ENCODE measurements at regions not wholly inside any gene's neighbourhood (a gene's known extent, or its start where the extent isn't known, plus 50 kb on each side); places are given as distances from the start of the nearest gene placed in this dataset.

DNA sequence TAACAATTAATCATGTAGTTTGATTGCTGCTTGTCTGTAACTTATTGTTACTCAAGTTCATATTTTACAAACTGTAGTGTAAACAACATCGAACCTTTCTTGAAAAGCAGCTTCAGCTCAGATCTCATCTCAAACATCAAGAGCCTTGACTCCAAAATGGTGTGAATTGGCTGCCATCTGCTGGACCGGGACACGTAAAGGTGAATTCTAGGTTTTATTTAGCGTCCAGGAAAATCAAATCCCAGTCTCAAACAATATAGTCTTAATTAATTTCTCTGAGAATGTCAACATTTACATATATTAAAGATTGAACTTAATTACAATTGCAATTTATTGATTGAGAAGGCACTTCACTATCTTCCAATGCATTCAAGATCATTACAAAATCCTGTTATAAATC, 453.0 kb downstream of the GALR1 start:
- ATAC-seq (replicated peaks in 1 of 4) (no peak), DNase-seq (peak in 9 of 35 experiments; percentile 1 to 37 (median 2))
- Mint-ChIP-seq H3K4me3 (no peak overlapping the region), H3K4me1 (no peaks in the 10 kb centered on the region), H3K27me3 (peaks cover 32 to 35% of the 10 kb centered on the region in 2 donors), H3K36me3 (no peaks in the 10 kb centered on the region), H3K27ac (no peak overlapping the region), H3K9me3 (no peaks in the 10 kb centered on the region)
- Histone ChIP-seq H3K27me3 (replicated peaks in 1 of 2; ENCODE audit: control insufficient read depth in 2 of 2, extremely low read depth in 1 of 2, insufficient read depth in 2 of 2, low read length in 1 of 2) (peaks cover 0 to 7% of the 10 kb centered on the region in 2 experiments), H3K36me3 (ENCODE audit: control insufficient read depth in 2 of 2, extremely low read depth in 1 of 2, insufficient read depth in 1 of 2, low read length in 1 of 2) (no peaks in the 10 kb centered on the region), H3K4me1 (ENCODE audit: control insufficient read depth in 1 of 2, extremely low read depth in 1 of 2, insufficient read depth in 2 of 2, low read length in 2 of 2) (no peaks in the 10 kb centered on the region), H3K9me3 (no peaks in the 10 kb centered on the region), H3K4me3 (ENCODE audit: control insufficient read depth in 1 of 2, extremely low read depth in 1 of 2, low read length in 1 of 2) (no peak overlapping the region), H3K27ac (ENCODE audit: low read length) (no peak overlapping the region)
- POLR2A ChIA-PET = no interaction called here
- CTCF ChIA-PET = no interaction called here
- WGBS (ENCODE audit: insufficient coverage) = no CpG with 5 or more reads among the region's 4 CpGs

GRCh38 chr18:77705301-77705700, 455.7 kb downstream of the GALR1 start:
- ATAC-seq (replicated peaks in 1 of 4) = no peak
- Histone ChIP-seq H3K27ac (ENCODE audit: low read length) (no peak overlapping the region), H3K9me3 (no peaks in the 10 kb centered on the region), H3K4me1 (ENCODE audit: control insufficient read depth in 1 of 2, extremely low read depth in 1 of 2, insufficient read depth in 2 of 2, low read length in 2 of 2) (no peaks in the 10 kb centered on the region), H3K4me3 (ENCODE audit: control insufficient read depth in 1 of 2, extremely low read depth in 1 of 2, low read length in 1 of 2) (no peak overlapping the region), H3K27me3 (replicated peaks in 1 of 2; ENCODE audit: control insufficient read depth in 2 of 2, extremely low read depth in 1 of 2, insufficient read depth in 2 of 2, low read length in 1 of 2) (peaks cover 0 to 5% of the 10 kb centered on the region in 2 experiments), H3K36me3 (ENCODE audit: control insufficient read depth in 2 of 2, extremely low read depth in 1 of 2, insufficient read depth in 1 of 2, low read length in 1 of 2) (no peaks in the 10 kb centered on the region)
- H3K27ac Mint-ChIP-seq = no peak overlapping the region
- ChIA-PET POLR2A (no interaction called here), CTCF (no interaction called here)
- no CpG with 5 or more reads among the region's 2 CpGs for WGBS (ENCODE audit: insufficient coverage)
- DNase-seq = no peak
- H3K36me3 Mint-ChIP-seq = no peaks in the 10 kb centered on the region
- H3K9me3 Mint-ChIP-seq = peaks cover 0 to 3% (median 0%) of the 10 kb centered on the region in 3 donors
- peaks cover 31 to 37% of the 10 kb centered on the region in 2 donors for H3K27me3 Mint-ChIP-seq
- no peaks in the 10 kb centered on the region for H3K4me1 Mint-ChIP-seq
- no peak overlapping the region for H3K4me3 Mint-ChIP-seq

DNA sequence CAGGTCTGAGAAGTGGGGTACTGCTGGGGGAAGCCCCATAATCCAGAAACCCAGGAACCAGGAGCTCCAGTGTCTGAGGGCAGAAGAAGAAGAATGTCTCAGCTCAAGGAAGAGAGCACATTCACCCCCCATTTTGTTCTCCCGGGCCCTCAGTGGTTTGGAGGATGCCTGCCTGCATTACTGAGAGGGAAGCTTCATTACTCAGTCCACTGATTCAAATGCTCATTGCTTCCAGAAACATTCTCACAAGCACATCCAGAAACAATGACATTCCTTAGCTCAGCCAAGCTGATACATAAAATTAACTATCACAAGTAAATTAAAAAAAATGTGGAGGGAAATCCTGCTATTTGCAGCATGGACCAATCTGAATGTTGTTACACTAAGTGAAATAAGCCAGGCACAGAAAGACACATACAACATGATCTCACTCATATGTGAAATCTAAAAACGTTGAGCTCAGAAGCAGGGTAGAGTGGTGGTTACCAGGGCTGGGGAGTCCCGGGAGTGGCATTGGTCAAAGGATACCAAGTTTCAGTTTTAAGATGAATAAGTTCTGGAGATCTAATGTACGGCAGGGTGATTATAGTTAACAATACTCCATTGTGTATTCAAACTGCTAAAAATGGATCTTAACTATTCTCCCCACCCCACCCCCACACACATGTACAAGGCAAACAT, 459.3 kb downstream of the GALR1 start:
- Mint-ChIP-seq H3K27ac (no peak overlapping the region), H3K36me3 (no peaks in the 10 kb centered on the region), H3K4me3 (no peak overlapping the region), H3K4me1 (no peaks in the 10 kb centered on the region), H3K9me3 (peaks cover 0 to 3% (median 0%) of the 10 kb centered on the region in 3 donors), H3K27me3 (peaks cover 23 to 26% of the 10 kb centered on the region in 2 donors)
- Histone ChIP-seq H3K4me1 (ENCODE audit: control insufficient read depth in 1 of 2, extremely low read depth in 1 of 2, insufficient read depth in 2 of 2, low read length in 2 of 2) (no peaks in the 10 kb centered on the region), H3K27ac (ENCODE audit: low read length) (no peak overlapping the region), H3K9me3 (no peaks in the 10 kb centered on the region), H3K27me3 (replicated peaks in 1 of 2; ENCODE audit: control insufficient read depth in 2 of 2, extremely low read depth in 1 of 2, insufficient read depth in 2 of 2, low read length in 1 of 2) (peaks cover 0 to 8% of the 10 kb centered on the region in 2 experiments), H3K4me3 (ENCODE audit: control insufficient read depth in 1 of 2, extremely low read depth in 1 of 2, low read length in 1 of 2) (no peak overlapping the region), H3K36me3 (ENCODE audit: control insufficient read depth in 2 of 2, extremely low read depth in 1 of 2, insufficient read depth in 1 of 2, low read length in 1 of 2) (no peaks in the 10 kb centered on the region)
- POLR2A ChIA-PET = no interaction called here
- no peak for DNase-seq
- CTCF ChIA-PET = interaction anchor here in 1 of 2 donors (0.5 kb wide), 1 partner anchor 789 kb away, joined by 4 read pairs; no protein-coding TSS in a partner anchor
- ATAC-seq (replicated peaks in 1 of 4) = no peak
- 100% methylated on average over 1 of the region's 4 CpGs for WGBS (ENCODE audit: insufficient coverage)

DNA sequence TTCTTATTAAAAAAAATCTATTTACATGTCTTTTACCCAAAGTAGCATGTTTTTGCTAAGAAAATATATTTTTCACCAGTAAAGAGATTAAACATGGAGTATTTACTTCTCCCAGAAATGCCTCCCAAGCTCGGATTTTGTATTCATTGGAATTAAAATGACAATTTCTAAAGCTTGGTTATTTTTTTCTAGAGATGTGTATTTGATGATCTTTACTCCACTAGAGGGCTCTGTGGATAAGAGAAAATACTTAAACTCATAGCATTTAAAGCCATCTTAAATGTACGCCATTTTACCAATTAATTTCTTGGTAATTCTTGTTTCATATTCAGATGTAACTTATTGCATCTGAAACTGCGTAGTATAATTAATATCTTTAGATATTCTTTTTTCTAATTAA, 461.4 kb downstream of the GALR1 start:
- H3K27me3 ChIP-seq (replicated peaks in 1 of 2; ENCODE audit: control insufficient read depth in 2 of 2, extremely low read depth in 1 of 2, insufficient read depth in 2 of 2, low read length in 1 of 2) = peaks cover 0 to 8% of the 10 kb centered on the region in 2 experiments
- Mint-ChIP-seq H3K4me1 (no peaks in the 10 kb centered on the region), H3K9me3 (peaks cover 0 to 3% (median 0%) of the 10 kb centered on the region in 3 donors), H3K27me3 (peaks cover 13% of the 10 kb centered on the region in 2 donors), H3K27ac (no peak overlapping the region), H3K4me3 (no peak overlapping the region), H3K36me3 (no peaks in the 10 kb centered on the region)
- no peaks in the 10 kb centered on the region for H3K4me1 ChIP-seq (ENCODE audit: control insufficient read depth in 1 of 2, extremely low read depth in 1 of 2, insufficient read depth in 2 of 2, low read length in 2 of 2)
- ChIA-PET CTCF (no interaction called here), POLR2A (no interaction called here)
- H3K4me3 ChIP-seq (ENCODE audit: control insufficient read depth in 1 of 2, extremely low read depth in 1 of 2, low read length in 1 of 2) = no peak overlapping the region
- DNase-seq (no peak), ATAC-seq (replicated peaks in 1 of 4) (no peak)
- no peaks in the 10 kb centered on the region for H3K9me3 ChIP-seq
- no peaks in the 10 kb centered on the region for H3K36me3 ChIP-seq (ENCODE audit: control insufficient read depth in 2 of 2, extremely low read depth in 1 of 2, insufficient read depth in 1 of 2, low read length in 1 of 2)
- WGBS (ENCODE audit: insufficient coverage) = no CpG with 5 or more reads among the region's 3 CpGs
- no peak overlapping the region for H3K27ac ChIP-seq (ENCODE audit: low read length)

DNA sequence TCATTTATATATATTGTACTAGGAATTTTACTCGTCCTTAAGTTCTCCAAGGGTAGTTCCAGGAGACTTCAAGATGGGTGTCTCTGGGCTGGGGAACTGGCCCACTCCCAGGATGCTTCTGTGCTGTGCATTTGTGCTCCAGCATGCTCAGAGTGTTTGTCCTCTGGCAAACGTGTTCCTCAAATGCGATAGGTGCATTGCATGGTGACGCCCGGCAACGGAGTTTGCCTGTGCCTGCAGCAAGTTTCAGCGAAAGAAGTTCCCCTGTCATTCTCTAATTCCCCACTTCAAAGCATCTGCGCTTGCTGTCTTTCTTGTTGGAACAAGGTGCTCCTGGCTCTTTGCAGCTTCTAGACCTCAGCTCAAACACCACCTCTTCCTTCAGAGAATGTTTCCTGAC, 465.1 kb downstream of the GALR1 start:
- ChIA-PET CTCF (no interaction called here), POLR2A (no interaction called here)
- no peaks in the 10 kb centered on the region for H3K36me3 ChIP-seq (ENCODE audit: control insufficient read depth in 2 of 2, extremely low read depth in 1 of 2, insufficient read depth in 1 of 2, low read length in 1 of 2)
- 95% methylated on average over 7 of the region's 8 CpGs for WGBS (ENCODE audit: insufficient coverage)
- ATAC-seq (replicated peaks in 1 of 4) (no peak), DNase-seq (no peak)
- Mint-ChIP-seq H3K36me3 (no peaks in the 10 kb centered on the region), H3K27me3 (peaks cover 12 to 20% of the 10 kb centered on the region in 2 donors), H3K9me3 (peaks cover 0 to 2% (median 0%) of the 10 kb centered on the region in 3 donors), H3K4me3 (no peak overlapping the region), H3K27ac (no peak overlapping the region), H3K4me1 (no peaks in the 10 kb centered on the region)
- no peaks in the 10 kb centered on the region for H3K9me3 ChIP-seq
- no peaks in the 10 kb centered on the region for H3K4me1 ChIP-seq (ENCODE audit: control insufficient read depth in 1 of 2, extremely low read depth in 1 of 2, insufficient read depth in 2 of 2, low read length in 2 of 2)
- H3K4me3 ChIP-seq (ENCODE audit: control insufficient read depth in 1 of 2, extremely low read depth in 1 of 2, low read length in 1 of 2) = no peak overlapping the region
- no peak overlapping the region for H3K27ac ChIP-seq (ENCODE audit: low read length)
- peaks cover 0 to 7% of the 10 kb centered on the region in 2 experiments for H3K27me3 ChIP-seq (replicated peaks in 1 of 2; ENCODE audit: control insufficient read depth in 2 of 2, extremely low read depth in 1 of 2, insufficient read depth in 2 of 2, low read length in 1 of 2)

- no peak overlapping the region for H3K4me3 ChIP-seq (ENCODE audit: control insufficient read depth in 1 of 2, extremely low read depth in 1 of 2, low read length in 1 of 2)
- no peaks in the 10 kb centered on the region for H3K4me1 Mint-ChIP-seq
- no peaks in the 10 kb centered on the region for H3K36me3 Mint-ChIP-seq
- no peaks in the 10 kb centered on the region for H3K4me1 ChIP-seq (ENCODE audit: control insufficient read depth in 1 of 2, extremely low read depth in 1 of 2, insufficient read depth in 2 of 2, low read length in 2 of 2)
- no peak for DNase-seq
- H3K9me3 Mint-ChIP-seq = no peaks in the 10 kb centered on the region
- H3K27me3 Mint-ChIP-seq = peaks cover 7 to 15% of the 10 kb centered on the region in 2 donors
- no peaks in the 10 kb centered on the region for H3K9me3 ChIP-seq
- peaks cover 0 to 7% of the 10 kb centered on the region in 2 experiments for H3K27me3 ChIP-seq (replicated peaks in 1 of 2; ENCODE audit: control insufficient read depth in 2 of 2, extremely low read depth in 1 of 2, insufficient read depth in 2 of 2, low read length in 1 of 2)
- no peak for ATAC-seq (replicated peaks in 1 of 4)
- ChIA-PET POLR2A (no interaction called here), CTCF (no interaction called here)
- H3K4me3 Mint-ChIP-seq = no peak overlapping the region
- H3K27ac ChIP-seq (ENCODE audit: low read length) = no peak overlapping the region
- WGBS (ENCODE audit: insufficient coverage) = 93% methylated on average over 2 of the region's 5 CpGs
- no peak overlapping the region for H3K27ac Mint-ChIP-seq
- no peaks in the 10 kb centered on the region for H3K36me3 ChIP-seq (ENCODE audit: control insufficient read depth in 2 of 2, extremely low read depth in 1 of 2, insufficient read depth in 1 of 2, low read length in 1 of 2)
Measured at GRCh38 chr18:77716282-77716681, 466.6 kb downstream of the GALR1 start.
